ENCODE measurements at regions not wholly inside any gene's neighbourhood (a gene's known extent, or its start where the extent isn't known, plus 50 kb on each side); places are given as distances from the start of the nearest gene placed in this dataset.
"Not testable (repeated sequence)": the region's sequence is repeated elsewhere in the genome, so short reads cannot be mapped to it uniquely, and the experiment has no call there.

DNA sequence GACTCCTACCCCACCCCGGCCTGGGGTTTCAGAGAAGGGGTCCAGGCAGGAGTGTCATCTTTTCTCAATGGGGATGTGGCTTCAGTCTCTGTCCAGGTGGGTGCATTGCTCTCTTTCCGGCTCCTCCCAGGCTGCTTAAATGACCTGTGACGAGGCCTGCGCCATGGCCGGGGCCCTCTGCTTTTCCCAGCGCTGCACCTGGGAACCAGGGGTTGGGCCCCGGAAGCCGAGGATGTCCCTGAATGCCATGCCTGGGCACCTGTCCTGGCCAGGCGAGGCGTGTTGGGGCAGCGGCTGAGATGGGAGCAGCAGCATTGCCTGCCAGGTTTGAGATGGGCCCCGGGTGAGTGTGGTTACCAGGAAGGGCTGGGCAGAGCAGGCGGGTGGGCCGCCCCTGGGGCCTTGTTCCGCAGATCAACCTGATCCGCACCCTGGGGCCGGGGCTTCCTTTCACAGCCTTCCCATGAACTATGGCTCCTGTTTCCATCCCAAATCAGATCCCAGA lies 147.4 kb downstream of the SEC14L1 start (continued):
- TF ChIP-seq, protein P1, sequence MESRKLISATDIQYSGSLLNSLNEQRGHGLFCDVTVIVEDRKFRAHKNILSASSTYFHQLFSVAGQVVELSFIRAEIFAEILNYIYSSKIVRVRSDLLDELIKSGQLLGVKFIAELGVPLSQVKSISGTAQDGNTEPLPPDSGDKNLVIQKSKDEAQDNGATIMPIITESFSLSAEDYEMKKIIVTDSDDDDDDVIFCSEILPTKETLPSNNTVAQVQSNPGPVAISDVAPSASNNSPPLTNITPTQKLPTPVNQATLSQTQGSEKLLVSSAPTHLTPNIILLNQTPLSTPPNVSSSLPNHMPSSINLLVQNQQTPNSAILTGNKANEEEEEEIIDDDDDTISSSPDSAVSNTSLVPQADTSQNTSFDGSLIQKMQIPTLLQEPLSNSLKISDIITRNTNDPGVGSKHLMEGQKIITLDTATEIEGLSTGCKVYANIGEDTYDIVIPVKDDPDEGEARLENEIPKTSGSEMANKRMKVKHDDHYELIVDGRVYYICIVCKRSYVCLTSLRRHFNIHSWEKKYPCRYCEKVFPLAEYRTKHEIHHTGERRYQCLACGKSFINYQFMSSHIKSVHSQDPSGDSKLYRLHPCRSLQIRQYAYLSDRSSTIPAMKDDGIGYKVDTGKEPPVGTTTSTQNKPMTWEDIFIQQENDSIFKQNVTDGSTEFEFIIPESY (IDR thresholded peaks at IDR 0.05) = no peak
- no peak for TF ChIP-seq FOXA1 (IDR thresholded peaks at IDR 0.05)
- no peak for TF ChIP-seq HNF4A (conservative IDR thresholded peaks at IDR 0.05)

DNA sequence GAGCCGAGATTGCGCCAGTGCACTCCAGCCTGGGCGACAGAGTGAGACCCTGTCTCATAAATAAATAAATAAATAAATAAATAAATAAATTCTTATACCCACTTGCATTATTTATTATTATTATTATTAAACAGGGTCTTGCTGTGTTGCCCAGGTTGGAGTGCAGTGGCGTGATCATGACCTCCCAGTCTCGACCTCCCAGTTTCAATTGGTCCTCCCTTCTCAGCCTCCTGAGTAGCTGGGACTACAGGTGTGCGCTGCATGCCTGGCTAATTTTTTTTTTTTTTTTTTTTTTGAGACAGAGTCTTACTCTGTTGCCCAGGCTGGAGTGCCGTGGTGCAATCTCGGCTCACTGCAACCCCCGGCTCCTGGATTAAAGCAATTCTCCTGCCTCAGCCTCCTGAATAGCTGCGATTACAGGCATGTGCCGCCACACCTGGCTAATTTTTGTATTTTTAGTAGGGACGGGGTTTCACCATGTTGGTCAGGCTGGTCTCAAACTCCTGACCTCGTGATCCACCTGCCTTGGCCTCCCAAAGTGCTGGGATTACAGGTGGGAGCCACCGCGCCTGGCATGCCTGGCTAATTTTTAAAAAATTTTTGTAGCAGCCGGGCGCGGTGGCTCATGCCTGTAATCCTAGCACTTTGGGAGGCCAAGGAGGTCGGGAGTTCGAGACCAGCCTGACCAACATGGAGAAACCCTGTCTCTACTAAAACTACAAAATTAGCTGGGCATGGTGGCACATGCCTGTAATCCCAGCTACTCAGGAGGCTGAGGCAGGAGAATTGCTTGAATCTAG lies 150.2 kb downstream of the SEC14L1 start:
- not testable (repeated sequence) for H3K27ac ChIP-seq (ENCODE audit: low read depth in 1 of 2, low read length in 2 of 2); H3K4me3 ChIP-seq (ENCODE audit: low read depth in 1 of 3, low read length in 3 of 3); H3K9me3 ChIP-seq (ENCODE audit: control insufficient read depth in 4 of 4, low read length in 3 of 4); H3K9ac ChIP-seq (ENCODE audit: low read depth in 1 of 2, low read length in 2 of 2); H3K27me3 ChIP-seq (ENCODE audit: control insufficient read depth in 4 of 4, insufficient read depth in 4 of 4, low read length in 3 of 4); DNase-seq (ENCODE audit: low spot score)
- 96% methylated on average over 20 of the region's 20 CpGs for WGBS
- Histone ChIP-seq H3K4me1 (ENCODE audit: control insufficient read depth in 4 of 4, insufficient read depth in 4 of 4, low read length in 3 of 4) (peaks cover under 1 to 26% (median 5%) of the 10 kb centered on the region in 4 donors), H3K36me3 (ENCODE audit: control insufficient read depth in 4 of 4, insufficient read depth in 3 of 4, low read depth in 1 of 4, low read length in 3 of 4) (peaks cover 0 to 13% (median under 1%) of the 10 kb centered on the region in 4 donors)

DNA sequence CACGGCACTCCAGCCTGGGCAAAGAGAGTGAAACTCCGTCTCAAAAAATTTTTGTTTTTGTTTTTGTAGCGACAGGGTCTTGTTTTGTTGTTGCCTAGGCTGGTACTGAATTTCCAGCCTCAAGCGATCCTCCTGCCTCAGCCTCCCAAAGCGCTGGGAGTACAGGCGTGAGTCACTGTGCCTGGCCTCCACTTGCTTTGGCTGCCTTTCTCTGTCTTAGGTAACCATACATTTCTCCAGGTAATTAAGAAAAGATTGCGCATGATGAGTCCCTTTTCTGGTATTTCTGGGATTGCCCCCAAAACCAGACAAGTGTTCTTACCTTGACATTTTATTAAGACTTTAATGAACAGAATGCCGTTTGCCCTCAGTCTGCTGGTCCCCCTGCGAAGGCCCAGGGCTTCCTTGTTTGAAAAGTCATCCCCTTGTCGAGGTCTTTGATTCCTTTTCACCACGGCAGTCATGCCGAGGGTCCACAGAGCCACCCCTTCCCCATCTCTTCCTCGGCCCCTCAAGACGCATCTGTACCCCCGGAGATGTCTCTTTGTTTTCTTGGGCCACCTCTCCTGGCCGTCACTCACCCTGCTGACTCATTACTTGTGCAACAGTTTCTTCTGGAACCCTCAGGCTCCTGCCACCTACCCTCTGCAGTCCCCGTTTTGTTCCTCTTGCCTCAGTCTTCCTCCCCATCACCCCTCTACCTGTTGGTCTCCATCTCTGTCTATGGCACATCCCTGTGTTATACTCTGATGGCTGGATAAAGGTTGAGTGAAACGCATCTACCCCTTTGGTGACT lies 151.0 kb downstream of the SEC14L1 start:
- Histone ChIP-seq H3K27ac (ENCODE audit: low read depth in 1 of 2, low read length in 2 of 2) (no peak overlapping the region), H3K4me1 (ENCODE audit: control insufficient read depth in 4 of 4, insufficient read depth in 4 of 4, low read length in 3 of 4) (peaks cover 0 to 26% (median 4%) of the 10 kb centered on the region in 4 donors), H3K27me3 (ENCODE audit: control insufficient read depth in 4 of 4, insufficient read depth in 4 of 4, low read length in 3 of 4) (no peaks in the 10 kb centered on the region), H3K36me3 (ENCODE audit: control insufficient read depth in 4 of 4, insufficient read depth in 3 of 4, low read depth in 1 of 4, low read length in 3 of 4) (peaks cover 0 to 13% (median under 1%) of the 10 kb centered on the region in 4 donors), H3K9ac (ENCODE audit: low read depth in 1 of 2, low read length in 2 of 2) (no peak overlapping the region), H3K9me3 (ENCODE audit: control insufficient read depth in 4 of 4, low read length in 3 of 4) (no peaks in the 10 kb centered on the region), H3K4me3 (ENCODE audit: low read depth in 1 of 3, low read length in 3 of 3) (no peak overlapping the region)
- WGBS = 96% methylated on average over 18 of the region's 18 CpGs
- no peak for DNase-seq (ENCODE audit: low spot score)
- TF ChIP-seq JUND (IDR thresholded peaks at IDR 0.05) (no peak), NR2F2 (IDR thresholded peaks at IDR 0.05) (no peak), TAF1 (conservative IDR thresholded peaks at IDR 0.05) (no peak), EGR1 (IDR thresholded peaks at IDR 0.05; ENCODE audit: low read depth in 2 of 2) (no peak)
- TF ChIP-seq, protein P2, sequence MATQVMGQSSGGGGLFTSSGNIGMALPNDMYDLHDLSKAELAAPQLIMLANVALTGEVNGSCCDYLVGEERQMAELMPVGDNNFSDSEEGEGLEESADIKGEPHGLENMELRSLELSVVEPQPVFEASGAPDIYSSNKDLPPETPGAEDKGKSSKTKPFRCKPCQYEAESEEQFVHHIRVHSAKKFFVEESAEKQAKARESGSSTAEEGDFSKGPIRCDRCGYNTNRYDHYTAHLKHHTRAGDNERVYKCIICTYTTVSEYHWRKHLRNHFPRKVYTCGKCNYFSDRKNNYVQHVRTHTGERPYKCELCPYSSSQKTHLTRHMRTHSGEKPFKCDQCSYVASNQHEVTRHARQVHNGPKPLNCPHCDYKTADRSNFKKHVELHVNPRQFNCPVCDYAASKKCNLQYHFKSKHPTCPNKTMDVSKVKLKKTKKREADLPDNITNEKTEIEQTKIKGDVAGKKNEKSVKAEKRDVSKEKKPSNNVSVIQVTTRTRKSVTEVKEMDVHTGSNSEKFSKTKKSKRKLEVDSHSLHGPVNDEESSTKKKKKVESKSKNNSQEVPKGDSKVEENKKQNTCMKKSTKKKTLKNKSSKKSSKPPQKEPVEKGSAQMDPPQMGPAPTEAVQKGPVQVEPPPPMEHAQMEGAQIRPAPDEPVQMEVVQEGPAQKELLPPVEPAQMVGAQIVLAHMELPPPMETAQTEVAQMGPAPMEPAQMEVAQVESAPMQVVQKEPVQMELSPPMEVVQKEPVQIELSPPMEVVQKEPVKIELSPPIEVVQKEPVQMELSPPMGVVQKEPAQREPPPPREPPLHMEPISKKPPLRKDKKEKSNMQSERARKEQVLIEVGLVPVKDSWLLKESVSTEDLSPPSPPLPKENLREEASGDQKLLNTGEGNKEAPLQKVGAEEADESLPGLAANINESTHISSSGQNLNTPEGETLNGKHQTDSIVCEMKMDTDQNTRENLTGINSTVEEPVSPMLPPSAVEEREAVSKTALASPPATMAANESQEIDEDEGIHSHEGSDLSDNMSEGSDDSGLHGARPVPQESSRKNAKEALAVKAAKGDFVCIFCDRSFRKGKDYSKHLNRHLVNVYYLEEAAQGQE (IDR thresholded peaks at IDR 0.05) = no peak

Measured in liver (tissue), 7 donors.